IPS-NIHi7 (cell line): ENCODE measurements at regions not wholly inside any gene's neighbourhood (a gene's known extent, or its start where the extent isn't known, plus 50 kb on each side); places are given as distances from the start of the nearest gene placed in this dataset.
"Not testable (repeated sequence)": the region's sequence is repeated elsewhere in the genome, so short reads cannot be mapped to it uniquely, and the experiment has no call there.

Experiments
- DNase-seq: peaks from one replicate; pipeline ENCODE4 v3.0.0; 2012; ENCODE audit warnings: mixed read lengths; ENCODE audit errors: extremely low spot score

DNA sequence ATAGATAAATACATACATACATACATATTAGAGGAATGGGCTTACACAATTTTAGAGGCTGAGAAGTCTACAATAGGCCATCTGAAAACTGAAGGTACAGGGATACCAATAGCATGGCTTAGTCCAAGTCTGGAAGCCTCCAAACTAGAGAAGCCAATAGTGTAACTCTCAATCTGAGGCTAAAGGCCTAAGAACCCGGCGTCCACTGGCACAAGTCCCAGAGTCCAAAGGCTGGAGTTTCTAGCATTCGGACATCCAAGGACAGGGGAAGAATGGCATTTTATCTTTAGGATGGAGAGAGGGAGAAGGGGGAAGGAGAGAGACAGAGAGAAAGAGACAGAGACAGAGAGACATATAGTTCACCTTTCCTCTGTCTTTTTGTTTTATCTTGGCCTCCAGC is 63.7 kb upstream of the SYT4 start:
- DNase-seq: no peak

DNA sequence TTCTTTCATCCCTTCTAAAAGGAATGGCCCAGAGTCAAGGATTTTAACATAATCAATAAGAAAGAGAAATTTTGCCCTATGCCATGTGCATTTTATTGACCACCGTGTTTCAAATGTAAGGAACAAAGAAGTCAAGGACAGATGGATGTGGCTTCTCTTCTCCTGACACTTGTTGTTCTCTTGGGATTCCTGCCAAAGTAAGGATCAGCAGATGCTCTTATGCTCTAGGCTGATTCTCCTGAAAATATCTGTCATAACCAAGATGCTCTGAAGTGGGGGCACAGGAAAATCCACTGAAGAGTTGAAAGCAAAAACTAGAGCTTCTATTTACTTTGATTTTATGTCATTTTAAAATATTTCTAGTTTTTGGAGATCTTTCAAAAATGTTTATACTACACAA is 72.9 kb upstream of the SYT4 start:
- DNase-seq: no peak

DNA sequence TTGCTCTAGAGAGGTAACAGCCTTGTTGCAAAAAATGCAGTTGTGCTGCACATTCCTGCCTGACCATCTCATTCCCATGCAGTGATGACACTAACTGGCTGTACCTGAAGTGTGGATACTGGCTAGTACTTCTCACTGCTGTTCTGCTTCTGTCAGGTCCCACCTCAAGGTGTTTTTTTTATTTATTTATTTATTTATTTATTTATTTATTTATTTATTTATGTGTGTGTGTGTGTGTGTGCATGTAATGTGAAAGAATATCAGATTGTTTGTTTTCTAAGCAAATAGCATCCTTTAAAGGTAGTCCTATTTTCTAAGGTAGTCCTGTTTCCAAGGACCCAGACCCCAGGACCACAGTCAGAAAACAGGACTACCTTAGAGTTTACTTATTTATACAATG is 87.2 kb upstream of the SYT4 start:
- DNase-seq: no peak

DNA sequence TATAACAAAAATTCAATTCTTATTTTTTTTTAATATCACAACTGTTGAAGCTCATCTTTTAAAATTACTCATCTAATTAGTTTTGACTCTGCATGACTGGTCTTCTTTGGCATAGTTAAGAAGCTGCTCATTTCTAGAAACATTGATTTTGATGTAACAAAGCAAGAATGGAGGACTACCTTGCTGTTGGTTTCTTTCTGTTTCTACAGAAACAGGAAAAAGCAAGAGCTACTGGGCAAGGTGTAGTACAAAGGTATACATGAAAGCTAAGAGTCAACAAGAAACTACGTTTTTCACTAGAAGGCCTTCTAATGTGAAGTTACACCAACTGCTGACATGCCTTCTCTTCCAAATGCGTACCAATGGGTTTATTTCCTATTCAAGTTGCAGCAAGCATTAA is 90.6 kb upstream of the SYT4 start:
- no peak for DNase-seq

DNA sequence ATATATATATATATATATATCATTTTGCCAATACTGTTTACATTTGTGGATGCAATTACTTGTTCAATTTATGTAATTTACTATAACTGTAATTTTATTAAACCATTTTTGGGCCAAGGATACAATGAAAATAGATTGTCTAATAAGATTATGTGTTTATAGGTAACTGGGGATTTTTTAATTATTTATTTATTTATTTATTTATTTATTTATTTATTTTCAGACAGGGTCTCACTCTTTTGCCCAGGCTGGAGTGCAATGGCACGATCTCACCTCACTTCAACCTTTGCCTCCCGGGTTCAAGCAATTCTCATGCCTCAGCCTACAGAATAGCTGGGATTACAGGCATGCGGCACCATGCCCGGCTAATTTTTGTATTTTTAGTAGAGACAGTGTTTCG is 92.0 kb upstream of the SYT4 start:
- not testable (repeated sequence) for DNase-seq

DNA sequence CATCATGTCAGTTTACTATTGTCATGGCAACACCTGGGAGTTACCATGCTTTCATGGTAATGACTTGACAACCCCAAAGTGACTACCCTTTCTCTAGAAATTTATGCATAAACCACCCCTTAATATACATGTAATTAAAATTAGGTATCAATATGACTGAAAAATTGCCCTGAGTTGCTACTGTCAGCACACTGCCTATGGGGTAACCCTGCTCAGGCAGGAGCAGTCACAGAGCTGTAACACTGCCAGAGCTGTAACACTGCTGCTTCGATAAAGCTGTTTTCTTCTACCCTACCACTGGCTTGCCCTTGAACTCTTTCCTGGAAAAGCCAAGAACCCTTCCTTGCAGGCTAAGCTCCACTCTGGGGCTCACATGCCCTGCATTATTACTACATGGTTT is 95.5 kb upstream of the SYT4 start:
- DNase-seq: no peak

DNA sequence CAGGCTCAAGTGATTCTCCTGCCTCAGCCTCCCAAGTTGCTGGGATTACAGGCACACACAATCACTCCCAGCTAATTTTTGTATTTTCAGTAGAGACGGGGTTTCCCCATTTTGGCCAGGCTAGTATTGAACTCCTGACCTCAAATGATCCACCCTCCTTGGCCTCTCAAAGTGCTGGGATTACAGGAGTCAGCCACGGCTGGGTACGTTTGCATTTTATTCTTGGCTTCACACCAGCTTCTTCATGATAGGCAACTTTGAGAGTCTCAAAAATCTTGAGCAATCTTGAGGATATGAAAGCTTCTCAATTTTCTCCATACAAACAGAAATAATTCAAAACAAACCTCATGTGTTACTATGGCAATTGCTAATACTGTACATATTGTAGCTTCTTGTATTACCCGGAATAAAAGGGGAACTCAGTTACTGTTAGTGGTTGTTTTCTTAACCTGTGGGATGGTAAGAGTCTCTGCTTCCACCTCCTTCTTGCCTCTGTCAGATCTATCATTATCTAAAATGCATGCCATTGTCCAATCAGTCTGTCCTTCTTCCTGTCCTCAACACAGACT is 102.9 kb upstream of the SYT4 start:
- DNase-seq: no peak

DNA sequence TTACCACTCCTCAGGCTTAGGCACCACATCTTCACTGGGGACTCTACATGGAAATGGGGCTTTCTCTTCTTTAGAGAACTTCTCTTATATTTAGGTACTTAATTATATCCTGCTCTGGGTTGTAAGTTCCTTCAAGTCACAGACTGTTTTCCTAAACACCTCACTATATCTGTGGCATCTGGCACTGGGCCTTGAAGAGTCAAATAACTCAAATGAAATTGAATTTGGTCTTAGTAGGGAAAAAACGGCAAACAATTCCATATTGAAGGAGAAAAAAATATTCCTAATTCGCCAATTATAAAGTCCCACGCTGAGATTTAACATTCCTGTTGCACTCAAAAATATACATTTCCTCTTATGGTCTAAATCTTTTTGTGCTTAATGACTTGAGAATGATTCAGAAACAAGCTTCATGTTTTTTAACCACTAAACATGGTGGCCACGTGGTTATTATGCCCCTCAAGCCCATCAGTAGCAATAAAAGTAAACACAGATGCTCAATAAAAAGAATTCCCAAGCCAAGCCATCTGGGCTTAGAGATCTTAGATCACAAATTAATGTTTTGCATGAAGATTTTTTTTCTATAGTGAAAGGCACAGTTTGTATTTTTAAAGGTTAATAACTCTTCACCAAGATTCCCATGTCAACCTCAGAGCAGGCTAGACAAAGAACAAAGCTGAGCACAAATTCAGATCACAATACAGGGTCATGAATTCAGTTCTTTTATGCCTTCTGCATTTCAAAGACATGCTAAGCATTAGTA is 105.5 kb upstream of the SYT4 start:
- DNase-seq: no peak

DNA sequence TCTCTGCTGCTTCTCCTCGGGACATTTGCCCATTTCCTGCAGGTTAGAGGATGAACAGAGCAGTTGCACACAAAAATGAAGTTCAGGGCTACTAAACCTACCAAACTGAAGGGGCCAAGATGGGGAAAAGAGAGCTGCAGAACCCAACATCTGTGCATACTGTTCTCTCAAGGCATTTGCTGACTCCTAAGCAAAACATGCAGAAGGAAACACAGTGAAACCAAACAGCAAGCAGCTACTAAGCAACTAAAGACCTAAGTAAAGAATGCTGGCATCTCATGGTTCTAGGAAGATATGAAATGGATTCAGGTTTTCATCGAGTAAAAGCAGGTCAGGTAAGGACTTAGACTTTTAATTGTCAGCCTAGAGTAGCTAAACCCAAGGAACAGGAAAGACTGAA is 111.9 kb upstream of the SYT4 start:
- DNase-seq: no peak

DNA sequence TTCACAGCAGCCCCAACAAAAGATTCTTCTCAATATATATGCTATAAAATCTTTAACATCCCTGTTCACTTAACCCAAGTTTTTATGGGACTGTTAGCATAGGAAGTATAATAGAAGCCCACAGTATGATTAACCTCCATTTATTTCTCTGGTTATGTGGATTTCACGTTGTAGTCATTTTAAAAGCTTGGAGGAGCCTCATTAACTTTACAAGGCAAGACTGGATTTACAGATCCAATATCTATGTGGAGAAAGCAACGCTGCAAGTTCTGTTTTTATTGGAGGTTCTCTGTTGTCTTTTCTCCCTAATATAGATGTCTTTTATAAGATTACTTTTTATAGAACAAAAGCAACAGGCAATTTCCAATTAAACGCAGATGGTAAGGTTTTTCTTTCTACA is 114.9 kb upstream of the SYT4 start:
- no peak for DNase-seq

DNA sequence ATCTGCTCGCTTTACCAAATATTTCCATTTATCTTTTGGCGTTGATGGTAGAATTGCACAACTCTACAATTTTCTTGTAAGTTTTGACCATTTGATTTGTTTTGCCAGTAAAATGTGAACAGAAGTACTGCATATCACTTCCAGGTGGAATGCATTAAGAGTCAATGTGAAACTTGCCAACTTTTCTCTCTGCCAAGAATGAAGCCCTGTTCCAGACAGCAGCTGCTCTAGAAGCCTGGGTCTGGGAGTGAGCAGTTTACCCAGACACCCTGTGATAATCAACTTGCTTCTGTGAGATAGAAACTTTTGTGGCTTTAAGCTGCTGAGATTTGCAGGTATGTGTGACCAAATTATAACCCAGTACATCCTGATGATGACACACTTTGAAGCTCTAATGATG is 115.9 kb upstream of the SYT4 start:
- DNase-seq: no peak

DNA sequence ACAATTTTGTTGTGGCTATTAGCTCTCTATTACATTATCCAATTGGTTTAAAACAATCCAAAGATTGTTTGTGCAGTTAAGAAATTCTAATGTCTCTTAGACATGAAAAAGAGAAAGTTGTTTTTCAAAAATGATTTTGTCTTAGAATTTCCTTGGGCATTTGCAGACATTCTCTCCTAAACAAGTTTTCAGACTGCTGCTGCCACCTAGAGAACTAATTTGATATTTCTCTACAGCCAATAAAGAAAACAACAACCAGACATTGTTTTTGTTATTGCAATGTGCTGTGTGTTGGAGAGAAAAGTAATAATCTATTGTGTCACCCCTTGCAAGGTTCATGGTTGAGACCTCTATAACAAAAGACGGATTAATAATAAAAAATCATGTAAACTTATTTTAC is 119.0 kb upstream of the SYT4 start:
- DNase-seq: no peak

DNA sequence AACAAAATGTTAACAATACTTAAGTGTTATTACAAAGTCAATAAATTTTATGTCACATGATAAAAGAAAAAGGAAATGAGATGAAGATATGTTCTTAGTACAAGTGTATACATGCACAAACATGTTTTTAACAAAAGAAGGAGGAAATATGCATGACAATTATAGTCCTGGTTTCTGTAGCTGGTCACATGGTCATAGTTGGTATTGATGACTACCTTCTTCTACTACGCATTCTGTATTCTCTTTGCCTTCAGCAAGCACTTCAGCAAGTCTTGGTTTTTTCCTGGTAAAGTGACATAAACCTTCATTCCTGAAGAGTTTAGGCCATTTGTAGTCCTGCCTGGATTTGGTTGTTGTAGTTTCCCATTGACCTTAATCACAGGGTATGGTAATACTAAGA is 121.3 kb upstream of the SYT4 start:
- no peak for DNase-seq

DNA sequence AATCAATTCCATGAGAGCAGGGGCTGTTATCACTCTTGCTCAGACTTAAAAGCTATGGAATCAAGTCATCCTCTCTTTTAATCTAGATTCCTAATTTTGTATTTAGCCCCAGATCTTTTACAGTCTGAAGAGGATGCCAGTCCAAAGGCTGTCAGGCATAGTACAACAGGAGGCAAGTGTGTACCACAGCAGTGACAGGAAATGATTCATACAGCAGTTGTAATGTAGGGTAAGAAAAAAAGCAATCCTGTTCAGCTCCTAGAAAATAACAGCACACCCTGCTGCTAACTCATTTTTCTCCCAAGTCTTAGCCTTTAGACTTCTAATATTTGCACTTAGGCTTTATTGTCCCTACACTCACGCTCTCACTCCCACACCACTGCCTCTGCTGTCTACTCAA is 127.8 kb upstream of the SYT4 start:
- DNase-seq: no peak

DNA sequence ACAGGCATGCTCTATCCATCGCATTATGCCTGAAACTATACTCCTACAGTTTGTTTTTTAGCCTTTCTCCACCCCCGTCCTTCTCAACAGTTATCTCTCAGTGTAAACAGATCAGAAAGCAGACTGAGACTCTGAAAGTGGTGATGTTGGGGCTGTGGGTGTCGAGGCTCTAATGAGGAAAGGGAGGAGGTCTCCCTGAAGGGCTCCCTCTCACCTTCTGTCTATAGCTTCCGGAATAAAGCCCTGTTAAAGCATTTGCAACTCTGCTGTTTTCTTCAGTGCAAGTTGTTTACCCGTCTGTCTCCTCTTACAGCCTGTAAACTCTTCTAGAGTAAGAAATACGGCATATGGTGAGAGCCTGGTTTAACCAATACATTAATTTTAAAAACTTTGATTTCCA is 136.7 kb upstream of the SYT4 start:
- no peak for DNase-seq

DNA sequence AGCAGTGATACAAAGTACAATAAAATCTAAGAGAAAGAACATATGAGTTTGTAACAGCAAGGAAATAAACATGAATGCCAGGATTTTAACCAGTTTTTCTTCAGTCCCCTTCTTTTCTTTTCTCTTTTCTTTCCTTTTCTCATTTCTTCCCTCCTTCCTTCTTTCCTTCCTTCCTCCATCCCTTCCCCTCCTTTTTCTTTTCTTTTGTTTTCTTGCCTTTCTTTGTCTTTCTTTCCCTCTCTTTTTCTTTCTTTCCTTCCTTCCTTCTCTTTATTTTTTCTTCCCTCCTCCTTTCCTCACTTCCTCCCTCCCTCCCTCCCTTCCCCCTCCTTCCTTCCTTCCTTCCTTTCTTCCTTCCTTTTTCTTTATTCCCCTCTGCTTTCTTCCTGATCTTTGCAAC is 142.8 kb upstream of the SYT4 start:
- DNase-seq: no peak

DNA sequence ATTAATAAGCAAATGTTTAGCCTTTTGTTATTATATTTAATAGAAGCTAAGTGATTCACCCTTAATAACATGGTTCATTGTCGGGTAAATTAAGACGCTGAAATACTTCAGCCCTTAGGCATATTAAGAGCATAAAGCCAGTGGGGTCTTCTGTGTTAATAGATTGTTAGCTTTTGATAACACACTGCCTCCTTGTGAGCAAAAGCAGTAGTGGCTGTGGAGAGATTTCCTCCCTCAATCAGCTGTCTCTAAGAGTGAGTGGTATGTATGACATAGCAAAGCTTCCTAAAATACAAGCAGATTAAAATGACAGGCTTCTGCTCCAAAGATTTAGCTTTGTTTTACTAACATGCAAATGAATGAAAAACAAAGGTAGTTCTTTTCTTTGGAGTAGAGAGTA is 143.7 kb upstream of the SYT4 start:
- peak; percentile 54 for DNase-seq

DNA sequence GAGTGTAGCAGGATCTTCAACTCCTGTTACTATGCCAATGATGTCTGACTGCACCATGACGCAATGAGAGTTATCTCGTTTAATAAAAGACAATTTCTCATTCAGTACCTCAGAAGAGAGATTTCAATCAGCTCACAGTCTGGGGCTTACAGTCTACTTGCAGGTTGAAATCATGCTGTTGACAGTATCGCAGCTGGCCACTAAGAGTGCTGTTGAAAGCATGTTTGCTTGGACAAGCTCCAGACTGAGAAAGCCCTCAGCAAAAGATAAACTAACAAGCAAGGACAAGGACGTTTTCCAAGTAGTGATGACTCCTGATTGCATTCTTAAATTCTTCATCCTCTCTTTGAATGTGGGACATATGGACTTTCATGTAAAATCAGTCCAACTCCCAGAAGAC is 145.2 kb upstream of the SYT4 start:
- DNase-seq: peak; percentile 27

DNA sequence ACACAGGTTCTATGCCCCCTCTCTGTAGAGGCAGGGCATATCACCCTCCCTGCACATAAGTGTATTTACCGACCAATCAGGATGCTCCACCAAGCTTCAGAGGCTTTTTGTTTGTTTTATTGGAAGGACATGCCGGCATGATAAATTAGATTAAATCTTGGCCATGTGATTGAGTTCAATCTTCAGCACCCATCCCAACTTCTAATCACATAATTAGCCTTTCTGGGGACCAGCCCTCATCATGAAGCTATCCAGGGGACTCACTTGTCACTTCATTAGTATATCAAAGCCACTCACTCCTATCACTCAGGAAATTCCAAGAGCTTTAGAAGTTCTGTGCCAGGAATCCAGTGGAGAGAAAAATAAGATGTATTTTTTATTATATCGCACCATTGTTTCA is 158.6 kb upstream of the SYT4 start:
- DNase-seq: no peak

DNA sequence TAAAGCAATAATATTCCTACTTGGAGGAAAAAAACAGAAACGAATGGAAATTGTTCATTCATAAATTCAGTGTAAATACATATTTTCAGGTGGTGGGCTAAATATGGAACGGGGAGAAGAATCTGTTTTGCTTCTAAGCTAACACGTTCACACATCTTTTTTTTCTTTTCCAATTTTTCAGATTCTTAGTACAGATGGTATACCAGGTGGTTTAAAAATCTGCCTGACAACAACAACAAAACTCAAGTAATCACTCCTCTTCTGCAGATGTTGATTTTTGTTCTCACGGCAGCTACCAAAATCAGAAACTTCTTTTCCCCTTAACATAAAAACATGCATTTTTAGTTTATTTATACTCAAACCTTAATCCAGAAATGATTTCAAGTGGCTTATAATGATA is 164.8 kb upstream of the SYT4 start:
- DNase-seq: no peak

DNA sequence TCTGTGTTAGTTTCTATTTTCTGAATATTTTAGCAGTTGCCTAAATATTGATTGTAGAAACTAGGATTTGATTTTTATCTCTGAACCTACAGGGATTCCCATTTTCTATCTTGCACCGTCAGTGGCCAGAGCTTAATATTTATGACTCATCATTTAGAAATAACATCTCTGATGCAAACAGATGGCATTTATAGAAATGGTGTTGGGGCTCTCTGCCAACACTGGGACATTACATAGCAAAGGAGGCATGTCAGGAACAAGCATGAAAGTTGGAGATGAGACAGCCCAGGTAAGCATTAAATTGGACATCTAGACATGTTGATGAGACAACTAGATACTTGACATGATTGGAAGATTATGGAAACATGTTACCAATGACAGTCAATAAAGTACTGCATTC is 165.3 kb upstream of the SYT4 start:
- DNase-seq: no peak

DNA sequence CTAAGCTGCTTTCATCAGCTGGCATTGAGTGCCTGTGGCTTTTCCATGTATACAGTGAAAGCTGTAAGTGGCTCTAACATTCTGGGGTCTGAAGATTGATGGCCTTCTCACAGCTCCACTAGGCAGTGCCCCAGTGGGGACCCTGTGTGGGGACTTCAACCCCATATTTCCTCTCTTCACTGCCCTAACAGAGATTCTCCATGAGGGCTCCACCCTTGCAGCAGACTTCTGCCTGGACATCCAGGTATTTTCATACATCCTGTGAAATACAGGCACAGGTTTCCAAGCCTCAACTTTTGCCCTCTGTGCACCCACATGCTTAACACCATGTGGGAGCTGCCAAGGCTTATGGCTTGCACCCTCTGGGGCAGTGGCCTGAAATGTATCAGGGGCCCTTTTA is 188.2 kb upstream of the SYT4 start:
- DNase-seq: no peak

DNA sequence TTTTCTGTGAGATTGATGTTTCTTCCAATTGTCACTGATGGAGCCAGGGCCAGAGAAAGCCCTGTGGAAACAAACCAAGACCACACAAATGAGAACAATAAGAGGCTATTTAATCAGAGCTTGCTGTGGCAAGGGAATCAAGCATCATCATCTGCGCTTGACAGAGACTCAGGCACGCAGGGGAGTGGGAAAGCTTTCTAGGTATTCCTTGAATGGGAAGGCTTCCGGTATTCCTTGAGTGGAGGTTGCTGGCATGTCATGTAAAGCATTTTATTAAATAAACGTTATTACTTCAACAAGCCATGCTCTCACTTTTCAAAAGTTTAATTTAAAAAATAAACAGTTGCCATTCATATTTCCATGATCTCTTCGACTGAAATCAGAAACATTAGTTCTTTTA is 194.6 kb upstream of the SYT4 start:
- DNase-seq: no peak

DNA sequence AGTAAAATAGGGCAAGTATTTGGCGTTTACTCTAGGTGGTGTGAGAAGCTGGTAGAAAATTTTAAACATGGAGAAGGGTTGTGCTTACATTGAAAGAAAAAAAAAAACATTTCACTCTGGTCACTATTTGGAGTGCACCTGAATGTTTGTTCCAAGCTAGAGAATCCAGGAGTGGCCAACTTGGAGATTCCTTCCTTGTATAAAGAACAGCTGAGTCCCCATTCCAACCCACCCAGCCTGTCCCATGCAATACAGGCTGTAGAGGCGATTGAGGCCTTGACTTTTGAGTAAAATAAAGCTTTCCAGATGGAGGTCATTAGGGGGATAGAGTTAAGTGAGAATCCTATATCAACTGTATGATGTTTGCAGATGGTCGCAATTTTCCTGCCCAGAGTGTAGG is 203.8 kb upstream of the SYT4 start:
- no peak for DNase-seq
